PC-9 (cell line): ENCODE measurements at regions not wholly inside any gene's neighbourhood (a gene's known extent, or its start where the extent isn't known, plus 50 kb on each side); places are given as distances from the start of the nearest gene placed in this dataset.

Experiments used
- EZH2 ChIP-seq: fragments of 200-600 bp; sonication (generic); IDR thresholded peaks from 2 replicates; pipeline ENCODE4 v1.8.0; 2017; ENCODE audit warnings: antibody characterized with exemption, low read depth
- TF ChIP-seq, protein P1 (sequence below): fragments of 200-600 bp; sonication (generic); conservative IDR thresholded peaks from 2 replicates; pipeline ENCODE4 v1.6.1; 2017; ENCODE audit warnings: mixed run types, antibody characterized with exemption, mild to moderate bottlenecking, moderate library complexity

GRCh38 chr14:50040401-50040775, 76.0 kb downstream of the VCPKMT start:
- TF ChIP-seq, protein P1, sequence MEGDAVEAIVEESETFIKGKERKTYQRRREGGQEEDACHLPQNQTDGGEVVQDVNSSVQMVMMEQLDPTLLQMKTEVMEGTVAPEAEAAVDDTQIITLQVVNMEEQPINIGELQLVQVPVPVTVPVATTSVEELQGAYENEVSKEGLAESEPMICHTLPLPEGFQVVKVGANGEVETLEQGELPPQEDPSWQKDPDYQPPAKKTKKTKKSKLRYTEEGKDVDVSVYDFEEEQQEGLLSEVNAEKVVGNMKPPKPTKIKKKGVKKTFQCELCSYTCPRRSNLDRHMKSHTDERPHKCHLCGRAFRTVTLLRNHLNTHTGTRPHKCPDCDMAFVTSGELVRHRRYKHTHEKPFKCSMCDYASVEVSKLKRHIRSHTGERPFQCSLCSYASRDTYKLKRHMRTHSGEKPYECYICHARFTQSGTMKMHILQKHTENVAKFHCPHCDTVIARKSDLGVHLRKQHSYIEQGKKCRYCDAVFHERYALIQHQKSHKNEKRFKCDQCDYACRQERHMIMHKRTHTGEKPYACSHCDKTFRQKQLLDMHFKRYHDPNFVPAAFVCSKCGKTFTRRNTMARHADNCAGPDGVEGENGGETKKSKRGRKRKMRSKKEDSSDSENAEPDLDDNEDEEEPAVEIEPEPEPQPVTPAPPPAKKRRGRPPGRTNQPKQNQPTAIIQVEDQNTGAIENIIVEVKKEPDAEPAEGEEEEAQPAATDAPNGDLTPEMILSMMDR, result no peak
- no peak for TF ChIP-seq EZH2
